ENCODE measurements at regions not wholly inside any gene's neighbourhood (a gene's known extent, or its start where the extent isn't known, plus 50 kb on each side); places are given as distances from the start of the nearest gene placed in this dataset.
"Not testable (repeated sequence)": the region's sequence is repeated elsewhere in the genome, so short reads cannot be mapped to it uniquely, and the experiment has no call there.

- no peak overlapping the region for H3K9ac ChIP-seq (ENCODE audit: insufficient read length)
- H3K27ac ChIP-seq = peak overlapping the region; percentile 6
- DNase-seq (ENCODE audit: low read depth, low spot score) = no peak
- no peaks in the 10 kb centered on the region for H3K9me3 ChIP-seq (ENCODE audit: low read depth, low read length)
- H3K4me3 ChIP-seq = peak overlapping the region; percentile 28
- H3K36me3 ChIP-seq (ENCODE audit: insufficient read depth, low read length) = no peaks in the 10 kb centered on the region
- TF ChIP-seq FOXP2 (optimal IDR thresholded peaks at IDR 0.05; ENCODE audit: control extremely low read depth, extremely low read length, insufficient read depth) (no peak), EZH2 (IDR thresholded peaks at IDR 0.05) (no peak), POLR2AphosphoS5 (IDR thresholded peaks at IDR 0.05; ENCODE audit: borderline replicate concordance, low read depth, low read length) (no peak)
Observed at GRCh38 chr1:96520579-96520947, 201.0 kb upstream of the PTBP2 start.

DNA sequence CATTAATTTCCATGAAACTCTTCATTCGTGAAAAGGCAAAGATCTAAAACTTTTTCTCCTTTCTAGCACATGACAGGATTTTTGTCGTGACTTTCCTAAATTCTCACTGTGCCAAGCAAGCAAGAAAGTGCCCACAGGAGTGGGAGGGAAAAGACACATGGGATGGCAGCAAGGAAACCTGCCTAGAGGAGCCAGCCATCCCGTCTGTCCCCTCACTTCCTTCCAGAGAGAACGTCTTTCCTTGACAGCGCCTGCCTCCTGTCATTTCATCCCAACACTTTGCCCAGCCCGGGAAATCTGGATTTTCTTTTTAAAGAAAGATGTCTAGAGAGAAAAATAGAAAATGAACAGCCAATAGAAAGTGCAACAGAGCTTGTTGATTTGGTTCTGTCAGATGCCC lies 200.6 kb upstream of the PTBP2 start:
- TF ChIP-seq FOXP2 (optimal IDR thresholded peaks at IDR 0.05; ENCODE audit: control extremely low read depth, extremely low read length, insufficient read depth) (no peak), EZH2 (IDR thresholded peaks at IDR 0.05) (no peak), POLR2AphosphoS5 (IDR thresholded peaks at IDR 0.05; ENCODE audit: borderline replicate concordance, low read depth, low read length) (no peak)
- Histone ChIP-seq H3K36me3 (ENCODE audit: insufficient read depth, low read length) (no peaks in the 10 kb centered on the region), H3K9ac (ENCODE audit: insufficient read length) (no peak overlapping the region), H3K27ac (peak overlapping the region; percentile 6; the same call in 1 of the 2 replicates), H3K4me3 (no peak overlapping the region), H3K9me3 (ENCODE audit: low read depth, low read length) (no peaks in the 10 kb centered on the region)
- DNase-seq (ENCODE audit: low read depth, low spot score) = no peak

GRCh38 chr1:96521994-96522760 lies 199.4 kb upstream of the PTBP2 start:
- H3K9ac ChIP-seq (ENCODE audit: insufficient read length) = no peak overlapping the region
- DNase-seq (ENCODE audit: low read depth, low spot score) = no peak
- TF ChIP-seq FOXP2 (optimal IDR thresholded peaks at IDR 0.05; ENCODE audit: control extremely low read depth, extremely low read length, insufficient read depth) = no peak
- TF ChIP-seq EZH2 (IDR thresholded peaks at IDR 0.05) = no peak
- TF ChIP-seq POLR2AphosphoS5 (IDR thresholded peaks at IDR 0.05; ENCODE audit: borderline replicate concordance, low read depth, low read length) = no peak
- H3K27ac ChIP-seq = no peak overlapping the region
- H3K9me3 ChIP-seq (ENCODE audit: low read depth, low read length) = no peaks in the 10 kb centered on the region
- no peak overlapping the region for H3K4me3 ChIP-seq
- no peaks in the 10 kb centered on the region for H3K36me3 ChIP-seq (ENCODE audit: insufficient read depth, low read length)

DNA sequence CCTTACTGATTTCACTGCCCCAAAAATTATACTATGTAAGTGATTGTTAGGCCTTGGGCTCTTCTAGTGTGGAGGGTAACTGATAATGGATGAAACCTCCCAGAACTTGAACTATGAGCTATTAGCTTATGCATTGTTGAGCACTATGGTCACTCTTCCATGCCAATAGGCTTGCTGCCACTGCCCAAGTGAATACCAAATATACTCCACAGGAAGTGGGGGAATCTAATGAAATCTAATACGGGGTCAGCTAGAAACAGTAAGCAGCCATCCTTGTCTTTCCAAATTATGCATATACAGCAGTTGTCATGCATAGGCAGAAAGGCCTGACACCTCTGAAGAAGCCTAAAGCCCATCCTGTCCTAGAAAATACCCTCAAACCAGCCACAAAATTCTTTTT lies 198.7 kb upstream of the PTBP2 start:
- H3K36me3 ChIP-seq (ENCODE audit: insufficient read depth, low read length) = no peaks in the 10 kb centered on the region
- no peak overlapping the region for H3K9ac ChIP-seq (ENCODE audit: insufficient read length)
- no peak overlapping the region for H3K27ac ChIP-seq
- no peak for TF ChIP-seq POLR2AphosphoS5 (IDR thresholded peaks at IDR 0.05; ENCODE audit: borderline replicate concordance, low read depth, low read length)
- no peak for TF ChIP-seq FOXP2 (optimal IDR thresholded peaks at IDR 0.05; ENCODE audit: control extremely low read depth, extremely low read length, insufficient read depth)
- no peak for TF ChIP-seq EZH2 (IDR thresholded peaks at IDR 0.05)
- H3K9me3 ChIP-seq (ENCODE audit: low read depth, low read length) = peaks cover under 1% of the 10 kb centered on the region; the same call in 1 of the 2 replicates
- no peak for DNase-seq (ENCODE audit: low read depth, low spot score)
- no peak overlapping the region for H3K4me3 ChIP-seq

GRCh38 chr1:96524100-96524499 lies 197.5 kb upstream of the PTBP2 start:
- DNase-seq (ENCODE audit: low read depth, low spot score) = no peak
- H3K36me3 ChIP-seq (ENCODE audit: insufficient read depth, low read length) = no peaks in the 10 kb centered on the region
- H3K9ac ChIP-seq (ENCODE audit: insufficient read length) = no peak overlapping the region
- H3K4me3 ChIP-seq = no peak overlapping the region
- H3K27ac ChIP-seq = no peak overlapping the region
- TF ChIP-seq POLR2AphosphoS5 (IDR thresholded peaks at IDR 0.05; ENCODE audit: borderline replicate concordance, low read depth, low read length) (no peak), EZH2 (IDR thresholded peaks at IDR 0.05) (no peak), FOXP2 (optimal IDR thresholded peaks at IDR 0.05; ENCODE audit: control extremely low read depth, extremely low read length, insufficient read depth) (no peak)
- peaks cover 2% of the 10 kb centered on the region; the same call in 1 of the 2 replicates for H3K9me3 ChIP-seq (ENCODE audit: low read depth, low read length)

GRCh38 chr1:96525657-96526557 lies 195.7 kb upstream of the PTBP2 start:
- no peak for DNase-seq (ENCODE audit: low read depth, low spot score)
- Histone ChIP-seq H3K4me3 (no peak overlapping the region), H3K9ac (ENCODE audit: insufficient read length) (no peak overlapping the region), H3K36me3 (ENCODE audit: insufficient read depth, low read length) (no peaks in the 10 kb centered on the region), H3K9me3 (ENCODE audit: low read depth, low read length) (peaks cover 2% of the 10 kb centered on the region; the same call in 1 of the 2 replicates), H3K27ac (no peak overlapping the region)
- TF ChIP-seq POLR2AphosphoS5 (IDR thresholded peaks at IDR 0.05; ENCODE audit: borderline replicate concordance, low read depth, low read length) (no peak), FOXP2 (optimal IDR thresholded peaks at IDR 0.05; ENCODE audit: control extremely low read depth, extremely low read length, insufficient read depth) (no peak), EZH2 (IDR thresholded peaks at IDR 0.05) (no peak)

GRCh38 chr1:96528672-96529071 lies 192.9 kb upstream of the PTBP2 start:
- not testable (repeated sequence) for H3K9me3 ChIP-seq (ENCODE audit: low read depth, low read length); H3K9ac ChIP-seq (ENCODE audit: insufficient read length); H3K4me3 ChIP-seq; DNase-seq (ENCODE audit: low read depth, low spot score); H3K36me3 ChIP-seq (ENCODE audit: insufficient read depth, low read length); H3K27ac ChIP-seq

GRCh38 chr1:96533820-96534219 lies 187.8 kb upstream of the PTBP2 start:
- H3K4me3 ChIP-seq = no peak overlapping the region
- no peaks in the 10 kb centered on the region for H3K9me3 ChIP-seq (ENCODE audit: low read depth, low read length)
- TF ChIP-seq FOXP2 (optimal IDR thresholded peaks at IDR 0.05; ENCODE audit: control extremely low read depth, extremely low read length, insufficient read depth) = no peak
- H3K9ac ChIP-seq (ENCODE audit: insufficient read length) = no peak overlapping the region
- DNase-seq (ENCODE audit: low read depth, low spot score) = no peak
- no peaks in the 10 kb centered on the region for H3K36me3 ChIP-seq (ENCODE audit: insufficient read depth, low read length)
- no peak overlapping the region for H3K27ac ChIP-seq

All from SK-N-MC (cell line).